Tibial nerve (tissue), 4 donors: ENCODE measurements at regions not wholly inside any gene's neighbourhood (a gene's known extent, or its start where the extent isn't known, plus 50 kb on each side); places are given as distances from the start of the nearest gene placed in this dataset.

Experiments used
- EP300 ChIP-seq, 2 donors: sonication (generic); formaldehyde crosslinking; IDR thresholded peaks; one replicate each; pipeline ENCODE4 v1.6.1; 2017; ENCODE audit warnings: antibody characterized with exemption in 2 of 2, mild to moderate bottlenecking in 1 of 2
- POLR2A ChIP-seq, 2 donors: fragments of 450-650 bp; IDR thresholded peaks; one replicate each; pipeline ENCODE4 v1.6.1; 2017; ENCODE audit warnings: antibody characterized with exemption in 2 of 2, mild to moderate bottlenecking in 2 of 2, moderate library complexity in 2 of 2
- TF ChIP-seq, protein P1 (sequence below), 5 experiments: fragments of 200-600 bp in 3 of 5; fragments of 450-650 bp in 2 of 5; sonication (generic) in 3 of 5; IDR thresholded peaks; one replicate each; pipeline ENCODE4 v1.5.1; 2016 to 2019; ENCODE audit warnings: antibody characterized with exemption in 5 of 5, mild to moderate bottlenecking in 3 of 5, moderate library complexity in 2 of 5

DNA sequence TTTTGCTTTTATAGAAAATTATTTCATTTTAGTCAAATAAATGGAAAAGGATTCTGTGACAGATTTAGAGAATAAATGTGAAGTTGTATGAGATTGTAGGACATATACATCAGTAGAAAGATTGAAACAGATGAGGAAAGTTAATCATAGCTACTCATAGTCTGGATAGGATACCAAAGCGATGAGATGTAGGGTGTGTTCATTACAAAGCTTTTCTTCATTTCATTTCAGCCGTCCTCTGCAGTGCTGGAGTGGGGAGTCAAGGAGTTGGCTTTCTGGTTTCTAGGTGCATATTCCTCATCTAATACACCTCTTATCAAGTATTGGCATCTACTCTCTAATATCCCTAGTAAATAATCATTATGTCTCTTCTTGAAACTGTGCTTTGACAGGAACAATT lies 149.5 kb upstream of the NEGR1 start:
- TF ChIP-seq, protein P1, sequence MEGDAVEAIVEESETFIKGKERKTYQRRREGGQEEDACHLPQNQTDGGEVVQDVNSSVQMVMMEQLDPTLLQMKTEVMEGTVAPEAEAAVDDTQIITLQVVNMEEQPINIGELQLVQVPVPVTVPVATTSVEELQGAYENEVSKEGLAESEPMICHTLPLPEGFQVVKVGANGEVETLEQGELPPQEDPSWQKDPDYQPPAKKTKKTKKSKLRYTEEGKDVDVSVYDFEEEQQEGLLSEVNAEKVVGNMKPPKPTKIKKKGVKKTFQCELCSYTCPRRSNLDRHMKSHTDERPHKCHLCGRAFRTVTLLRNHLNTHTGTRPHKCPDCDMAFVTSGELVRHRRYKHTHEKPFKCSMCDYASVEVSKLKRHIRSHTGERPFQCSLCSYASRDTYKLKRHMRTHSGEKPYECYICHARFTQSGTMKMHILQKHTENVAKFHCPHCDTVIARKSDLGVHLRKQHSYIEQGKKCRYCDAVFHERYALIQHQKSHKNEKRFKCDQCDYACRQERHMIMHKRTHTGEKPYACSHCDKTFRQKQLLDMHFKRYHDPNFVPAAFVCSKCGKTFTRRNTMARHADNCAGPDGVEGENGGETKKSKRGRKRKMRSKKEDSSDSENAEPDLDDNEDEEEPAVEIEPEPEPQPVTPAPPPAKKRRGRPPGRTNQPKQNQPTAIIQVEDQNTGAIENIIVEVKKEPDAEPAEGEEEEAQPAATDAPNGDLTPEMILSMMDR (IDR thresholded peaks at IDR 0.05): no peak
- no peak for TF ChIP-seq EP300 (IDR thresholded peaks at IDR 0.05)
- no peak for TF ChIP-seq POLR2A (IDR thresholded peaks at IDR 0.05)
